Spinal cord (tissue), 9 donors: ENCODE measurements at regions not wholly inside any gene's neighbourhood (a gene's known extent, or its start where the extent isn't known, plus 50 kb on each side); places are given as distances from the start of the nearest gene placed in this dataset.
"Not testable (repeated sequence)": the region's sequence is repeated elsewhere in the genome, so short reads cannot be mapped to it uniquely, and the experiment has no call there.

ENCODE experiments used
- DNase-seq, 6 donors: peaks; one replicate each; pipeline versions ENCODE4 v3.0.0 to v3.0.0-alpha.2; 2013 to 2015; ENCODE audit warnings: low spot score in 6 of 6, low read depth in 4 of 6
- H3K27ac ChIP-seq: one replicate; pipeline ENCODE4 v1.5.1; 2013; ENCODE audit warnings: low read depth, low read length, control low read depth
- H3K27me3 ChIP-seq: one replicate; pipeline ENCODE4 v1.6.1; 2013; ENCODE audit warnings: low read length; ENCODE audit not compliant: control insufficient read depth, insufficient read depth
- H3K36me3 ChIP-seq: one replicate; pipeline ENCODE4 v1.6.1; 2013; ENCODE audit warnings: low read length; ENCODE audit not compliant: control insufficient read depth, insufficient read depth
- H3K4me1 ChIP-seq: one replicate; pipeline ENCODE4 v1.6.1; 2013; ENCODE audit warnings: low read length; ENCODE audit not compliant: control insufficient read depth, insufficient read depth
- H3K4me3 ChIP-seq: one replicate; pipeline ENCODE4 v1.5.1; 2013; ENCODE audit warnings: low read depth, low read length, control low read depth
- H3K9me3 ChIP-seq: one replicate; pipeline ENCODE4 v1.6.1; 2013; ENCODE audit warnings: low read length; ENCODE audit not compliant: control insufficient read depth, insufficient read depth
- WGBS: methylation state at CpG from one replicate; pipeline ENCODE4 v1.1.5; 2013; ENCODE audit warnings: missing lambda C conversion rate; ENCODE audit not compliant: insufficient coverage; 5-methylcytosine and 5-hydroxymethylcytosine counted together
- donor health status: healthy.

DNA sequence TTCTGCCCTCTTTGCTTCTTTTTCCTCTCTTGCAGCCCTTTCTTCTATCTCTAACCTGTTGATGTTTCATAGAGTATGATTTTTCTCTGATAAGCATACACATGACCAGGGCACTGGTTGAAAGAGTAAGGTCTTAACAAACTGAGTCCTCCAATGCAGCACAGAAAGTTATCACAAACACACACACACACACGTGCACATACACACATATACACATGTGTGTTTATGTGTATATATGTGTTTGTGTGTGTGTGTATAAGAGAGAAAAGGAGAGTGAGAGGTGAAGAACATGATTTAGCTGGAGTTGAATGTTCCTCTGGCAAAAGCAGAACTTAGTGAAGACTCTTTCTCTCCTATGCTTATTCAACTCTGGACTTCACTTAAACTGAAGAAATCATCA is 130.0 kb downstream of the KLF6 start:
- H3K4me3 ChIP-seq, result no peak overlapping the region
- H3K4me1 ChIP-seq, result no peaks in the 10 kb centered on the region
- H3K27me3 ChIP-seq, result no peaks in the 10 kb centered on the region
- WGBS, result no CpG with 5 or more reads among the region's 1 CpG
- DNase-seq, result no peak
- no peak overlapping the region for H3K27ac ChIP-seq
- H3K36me3 ChIP-seq, result no peaks in the 10 kb centered on the region
- H3K9me3 ChIP-seq, result no peaks in the 10 kb centered on the region

GRCh38 chr10:3654496-3654895 is 130.5 kb downstream of the KLF6 start:
- H3K27ac ChIP-seq, result no peak overlapping the region
- no peak for DNase-seq
- WGBS, result 78% methylated on average over 1 of the region's 2 CpGs
- no peaks in the 10 kb centered on the region for H3K4me1 ChIP-seq
- H3K9me3 ChIP-seq, result no peaks in the 10 kb centered on the region
- no peaks in the 10 kb centered on the region for H3K36me3 ChIP-seq
- no peak overlapping the region for H3K4me3 ChIP-seq
- no peaks in the 10 kb centered on the region for H3K27me3 ChIP-seq

DNA sequence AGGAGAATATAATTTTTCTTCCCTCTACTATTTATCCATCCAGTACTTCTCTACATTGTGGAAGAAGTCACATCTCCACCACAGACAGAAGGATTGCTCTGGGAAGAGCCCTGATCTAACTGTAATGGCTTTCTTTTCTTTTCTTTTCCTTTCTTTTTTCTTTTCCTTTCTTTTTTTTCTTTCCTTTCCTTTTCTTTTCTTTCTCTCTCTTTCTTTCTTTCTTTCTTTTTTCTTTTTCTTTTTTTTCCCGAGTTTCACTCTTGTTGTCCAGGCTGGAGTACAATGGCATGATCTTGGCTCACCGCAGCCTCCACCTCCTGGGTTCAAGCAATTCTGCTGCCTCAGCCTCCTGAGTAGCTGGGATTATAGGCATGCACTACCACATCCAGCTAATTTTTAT is 131.7 kb downstream of the KLF6 start:
- 53% methylated on average over 2 of the region's 2 CpGs for WGBS
- H3K27ac ChIP-seq, H3K4me3 ChIP-seq, H3K27me3 ChIP-seq, H3K36me3 ChIP-seq, DNase-seq, H3K4me1 ChIP-seq, H3K9me3 ChIP-seq: not testable (repeated sequence)

DNA sequence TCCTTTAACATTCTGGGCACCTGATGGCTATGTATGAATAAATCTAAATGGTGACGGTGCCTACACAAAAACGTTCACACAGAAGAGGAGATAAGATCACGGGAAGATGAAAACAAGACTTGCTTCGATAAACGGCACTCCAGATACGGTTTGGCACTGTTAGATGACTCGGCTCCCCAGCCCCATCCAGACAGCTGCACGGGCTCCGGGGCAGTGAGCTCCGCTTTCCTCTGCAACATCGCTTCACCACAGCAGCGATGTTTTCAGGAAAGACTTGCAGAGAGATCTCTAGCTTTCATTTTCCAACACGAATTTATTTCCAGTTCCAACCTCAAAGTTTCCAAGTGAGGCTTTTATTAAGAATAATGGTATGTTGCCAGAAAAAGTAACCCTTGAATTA is 132.1 kb downstream of the KLF6 start:
- H3K9me3 ChIP-seq, result no peaks in the 10 kb centered on the region
- no peak overlapping the region for H3K4me3 ChIP-seq
- no peaks in the 10 kb centered on the region for H3K4me1 ChIP-seq
- DNase-seq, result no peak
- H3K36me3 ChIP-seq, result no peaks in the 10 kb centered on the region
- whole genome bisulfite sequencing, result 91% methylated on average over 9 of the region's 13 CpGs
- H3K27ac ChIP-seq, result no peak overlapping the region
- no peaks in the 10 kb centered on the region for H3K27me3 ChIP-seq

- Histone ChIP-seq H3K4me3 (no peak overlapping the region), H3K27me3 (no peaks in the 10 kb centered on the region), H3K9me3 (no peaks in the 10 kb centered on the region), H3K27ac (no peak overlapping the region), H3K36me3 (no peaks in the 10 kb centered on the region), H3K4me1 (no peaks in the 10 kb centered on the region)
- DNase-seq, result no peak
- WGBS, result 98% methylated on average over 6 of the region's 6 CpGs
These were observed 132.9 kb downstream of the KLF6 start for GRCh38 chr10:3651969-3652653.

DNA sequence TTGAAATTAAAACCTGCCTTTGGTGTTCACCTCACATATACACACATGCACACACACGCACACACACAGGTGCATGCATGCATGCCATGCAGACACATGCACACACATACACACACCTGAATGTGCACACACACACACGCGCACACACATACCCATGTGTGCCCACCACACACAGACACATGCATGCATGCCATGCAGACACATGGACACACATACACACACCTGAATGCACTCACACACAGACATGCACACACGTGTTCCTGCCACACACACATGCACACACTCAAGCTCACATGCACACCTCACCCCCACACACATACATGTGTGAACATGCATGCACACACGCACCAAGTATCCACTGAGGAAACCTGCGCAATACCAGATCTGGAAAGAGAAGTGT is 136.4 kb downstream of the KLF6 start:
- Histone ChIP-seq H3K36me3 (no peaks in the 10 kb centered on the region), H3K4me1 (no peaks in the 10 kb centered on the region), H3K4me3 (no peak overlapping the region), H3K27ac (no peak overlapping the region), H3K9me3 (no peaks in the 10 kb centered on the region), H3K27me3 (no peaks in the 10 kb centered on the region)
- WGBS, result 82% methylated on average over 4 of the region's 6 CpGs
- DNase-seq, result no peak

GRCh38 chr10:3648170-3648569 is 136.8 kb downstream of the KLF6 start:
- H3K27me3 ChIP-seq, result no peaks in the 10 kb centered on the region
- no peak overlapping the region for H3K27ac ChIP-seq
- H3K4me1 ChIP-seq, result no peaks in the 10 kb centered on the region
- no peak overlapping the region for H3K4me3 ChIP-seq
- H3K36me3 ChIP-seq, result no peaks in the 10 kb centered on the region
- no peaks in the 10 kb centered on the region for H3K9me3 ChIP-seq
- DNase-seq, result peak in 1 of 6 donors; percentile 43
- 30% methylated on average over 2 of the region's 6 CpGs for WGBS

DNA sequence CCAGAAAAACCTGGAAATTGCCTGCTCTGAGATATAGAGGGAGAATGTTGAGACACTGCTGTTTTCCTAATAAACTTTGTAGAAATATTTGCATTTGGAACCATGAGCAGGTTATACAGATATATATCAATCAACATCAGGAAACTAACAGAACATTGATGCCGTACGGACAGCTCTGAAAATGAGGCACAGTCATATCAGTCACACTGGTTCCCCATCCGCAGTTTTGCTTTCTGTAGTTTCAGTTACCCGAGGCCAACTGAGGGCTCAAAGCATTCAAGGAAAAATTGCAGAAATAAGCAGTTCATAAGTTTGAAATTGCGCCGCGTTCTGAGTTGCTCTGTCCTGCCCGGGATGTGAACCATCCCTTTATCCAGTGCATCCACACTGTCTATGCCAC is 137.9 kb downstream of the KLF6 start:
- Histone ChIP-seq H3K27me3 (no peaks in the 10 kb centered on the region), H3K4me1 (no peaks in the 10 kb centered on the region), H3K9me3 (no peaks in the 10 kb centered on the region), H3K27ac (no peak overlapping the region), H3K36me3 (no peaks in the 10 kb centered on the region), H3K4me3 (no peak overlapping the region)
- DNase-seq, result no peak
- WGBS, result 80% methylated on average over 6 of the region's 8 CpGs

DNA sequence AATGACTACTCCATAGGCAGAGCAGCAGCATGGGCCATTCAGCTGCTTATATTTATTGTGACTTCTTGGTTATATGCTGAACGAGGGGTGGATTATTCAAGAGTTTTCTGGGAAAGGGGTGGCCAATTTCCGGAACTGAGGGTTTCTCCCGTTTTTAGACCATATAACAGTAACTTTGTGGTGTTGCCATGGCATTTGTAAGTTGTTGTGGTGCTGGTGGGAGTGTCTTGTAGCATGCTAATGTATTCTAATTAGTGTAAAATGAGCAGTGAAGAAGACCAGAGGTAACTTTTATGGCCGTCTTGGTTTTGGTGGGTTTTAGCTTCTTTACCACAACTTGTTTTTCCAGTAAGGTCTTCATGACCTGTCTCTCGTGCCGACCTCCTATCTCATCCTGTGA is 139.6 kb downstream of the KLF6 start:
- WGBS, result 86% methylated on average over 4 of the region's 6 CpGs
- H3K27ac ChIP-seq, result no peak overlapping the region
- H3K27me3 ChIP-seq, result no peaks in the 10 kb centered on the region

GRCh38 chr10:3640816-3641215 is 144.2 kb downstream of the KLF6 start:
- H3K9me3 ChIP-seq, result no peaks in the 10 kb centered on the region
- H3K27ac ChIP-seq, result no peak overlapping the region
- 83% methylated on average over 5 of the region's 10 CpGs for WGBS
- no peak for DNase-seq
- no peaks in the 10 kb centered on the region for H3K4me1 ChIP-seq
- no peak overlapping the region for H3K4me3 ChIP-seq
- H3K27me3 ChIP-seq, result no peaks in the 10 kb centered on the region
- no peaks in the 10 kb centered on the region for H3K36me3 ChIP-seq

More for the DNA sequence above, 139.6 kb downstream of the KLF6 start:
- no peak for DNase-seq
- Histone ChIP-seq H3K4me1 (no peaks in the 10 kb centered on the region), H3K9me3 (no peaks in the 10 kb centered on the region), H3K36me3 (no peaks in the 10 kb centered on the region), H3K4me3 (no peak overlapping the region)
